ENCODE measurements at regions not wholly inside any gene's neighbourhood (a gene's known extent, or its start where the extent isn't known, plus 50 kb on each side); places are given as distances from the start of the nearest gene placed in this dataset.
A peak's percentile ranks its signal among the peaks of the same experiment; 100 is the strongest.

DNA sequence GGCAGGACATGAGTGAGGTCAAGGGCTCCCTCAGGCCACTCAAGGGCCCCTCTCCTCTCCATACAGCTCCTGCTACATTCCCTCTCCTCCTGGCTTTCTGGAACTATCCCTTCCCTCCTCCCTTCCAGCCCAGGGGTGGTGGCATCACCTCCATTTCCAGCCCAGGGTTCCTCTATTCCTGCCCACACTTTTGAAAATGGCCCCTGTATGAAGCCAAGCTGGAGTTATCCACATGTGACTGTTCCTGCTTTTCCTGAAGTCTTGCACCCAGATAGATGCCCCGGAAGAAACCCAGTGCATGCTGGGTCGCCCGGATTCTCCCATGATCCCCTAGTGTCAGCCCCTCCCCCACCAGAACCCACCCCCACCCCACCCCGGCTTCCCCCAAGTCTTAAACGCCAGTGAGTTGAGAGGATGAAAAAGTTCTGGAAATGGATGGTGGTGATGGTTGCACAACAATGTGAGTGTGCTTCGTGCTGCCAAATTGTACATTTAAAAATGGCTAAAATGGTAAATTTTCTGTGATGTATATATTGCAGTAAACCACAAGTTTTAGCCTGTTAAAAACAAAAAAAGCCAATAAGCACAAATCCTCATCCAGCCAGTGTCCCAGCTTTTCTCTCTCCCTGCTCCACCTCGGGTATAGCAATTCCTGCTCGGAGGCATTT, 136.9 kb downstream of the SCARB1 start:
- DNase-seq (ENCODE audit: low read depth, low spot score) = no peak
- in situ Hi-C loops (cut with HindIII; ENCODE audit: low pct_unique_long_range_greater_than_20kb, low sequenced_read_pairs) = no loop called here

DNA sequence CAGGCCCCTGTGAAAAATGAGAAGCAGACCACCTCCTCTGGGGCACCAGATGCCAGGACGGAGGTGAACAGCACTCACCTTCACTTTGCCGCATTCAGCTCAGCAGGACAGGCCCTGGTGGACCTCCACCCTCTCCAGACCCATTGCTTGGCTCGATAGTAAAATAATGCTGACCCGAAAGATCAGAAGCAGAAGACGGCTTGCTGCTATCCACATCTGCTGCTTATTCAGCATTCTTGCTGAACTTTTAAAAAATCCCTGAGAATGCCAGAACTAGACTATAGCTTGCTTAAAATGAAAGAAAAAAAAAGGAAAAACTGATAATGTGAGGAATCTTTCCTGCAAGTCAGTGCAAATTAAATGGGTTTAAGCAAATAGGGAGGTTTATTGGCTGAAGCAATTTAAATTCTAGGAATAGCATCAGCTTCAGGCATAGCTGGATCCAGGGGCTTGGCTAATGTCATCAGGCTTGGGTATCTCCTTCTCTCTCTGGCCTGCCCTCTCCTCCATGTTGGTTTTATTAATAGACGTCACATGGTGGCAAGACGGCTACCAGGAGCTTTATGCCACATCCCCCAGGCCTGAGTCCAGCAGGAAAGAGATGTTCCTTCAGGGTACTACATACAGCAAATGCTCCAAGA, 137.9 kb downstream of the SCARB1 start:
- in situ Hi-C loops (cut with HindIII; ENCODE audit: low pct_unique_long_range_greater_than_20kb, low sequenced_read_pairs) = no loop called here

DNA sequence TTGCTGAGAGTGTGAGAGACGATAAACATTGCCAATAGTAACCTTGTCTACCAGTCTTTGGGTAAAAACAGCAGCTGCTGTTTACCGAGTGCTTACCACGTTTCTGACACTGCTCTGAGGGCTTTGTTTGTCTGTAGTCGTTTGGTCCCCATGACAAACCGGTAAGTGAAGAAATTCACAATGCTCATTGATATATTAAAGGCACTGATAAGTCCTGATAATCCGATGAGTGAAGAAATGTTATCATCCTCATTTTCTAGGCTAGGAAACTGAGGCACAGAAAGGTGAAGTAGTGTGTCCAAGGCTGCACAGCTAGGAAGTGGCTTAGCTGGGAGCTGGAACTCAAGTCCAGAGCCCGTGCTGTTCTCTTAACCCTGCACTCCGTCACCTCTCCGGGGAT, 138.6 kb downstream of the SCARB1 start:
- in situ Hi-C loops (cut with HindIII; ENCODE audit: low pct_unique_long_range_greater_than_20kb, low sequenced_read_pairs) = no loop called here
- no peak for DNase-seq (ENCODE audit: low read depth, low spot score)

More for the DNA sequence above, 137.9 kb downstream of the SCARB1 start:
- DNase-seq (ENCODE audit: low read depth, low spot score) = no peak

DNA sequence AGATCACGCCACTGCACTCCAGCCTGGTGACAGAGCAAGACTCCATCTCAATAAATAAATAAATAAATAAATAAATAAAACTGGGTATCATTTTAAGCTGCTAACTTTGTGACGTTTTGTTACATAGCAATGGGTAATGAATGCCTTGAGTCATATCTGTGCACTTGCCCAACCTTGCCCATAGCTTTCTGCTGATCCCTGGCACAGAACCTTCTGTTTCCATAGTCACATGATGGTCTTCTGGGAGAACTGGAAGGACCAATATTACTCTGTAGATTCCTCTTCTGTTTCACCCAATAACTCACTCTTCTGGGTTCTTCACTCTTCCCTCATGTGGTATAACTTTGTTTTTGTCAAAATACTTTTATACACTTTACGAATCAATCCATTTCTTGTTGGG, 140.8 kb downstream of the SCARB1 start:
- no peak for DNase-seq (ENCODE audit: low read depth, low spot score)
- in situ Hi-C loops (cut with HindIII; ENCODE audit: low pct_unique_long_range_greater_than_20kb, low sequenced_read_pairs) = no loop called here

DNA sequence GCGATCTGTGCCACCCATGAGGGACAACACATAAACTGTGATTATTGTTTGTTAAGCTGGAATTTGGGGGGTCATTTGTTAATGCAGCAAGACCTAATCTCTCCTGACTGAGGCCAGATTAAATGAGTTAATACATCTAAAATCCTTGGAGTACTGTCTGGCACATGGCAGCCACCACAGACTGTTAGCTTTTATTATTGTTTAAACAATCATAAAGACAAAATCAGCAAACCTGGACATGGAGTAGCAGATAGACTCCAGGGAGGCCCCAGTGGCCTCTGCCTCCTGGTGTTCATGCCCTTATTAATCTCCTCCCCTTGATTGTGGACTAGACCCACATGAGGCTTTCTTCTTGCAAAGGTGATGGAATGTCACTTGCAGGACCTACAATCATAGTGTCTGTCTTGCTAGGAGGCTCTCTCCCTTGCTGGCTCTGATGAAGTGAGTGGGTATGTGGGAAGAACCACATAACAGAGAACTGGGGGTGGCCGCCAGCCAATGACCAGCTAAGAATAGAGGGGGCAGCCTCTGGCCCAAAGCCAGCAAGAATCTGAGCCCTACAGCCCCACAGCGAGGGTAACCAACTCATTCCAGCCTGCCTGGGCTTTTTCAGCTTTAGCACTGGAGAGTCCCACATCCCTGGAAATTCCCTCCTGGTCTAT, 142.0 kb downstream of the SCARB1 start:
- in situ Hi-C loops (cut with HindIII; ENCODE audit: low pct_unique_long_range_greater_than_20kb, low sequenced_read_pairs) = no loop called here
- DNase-seq (ENCODE audit: low read depth, low spot score) = no peak

DNA sequence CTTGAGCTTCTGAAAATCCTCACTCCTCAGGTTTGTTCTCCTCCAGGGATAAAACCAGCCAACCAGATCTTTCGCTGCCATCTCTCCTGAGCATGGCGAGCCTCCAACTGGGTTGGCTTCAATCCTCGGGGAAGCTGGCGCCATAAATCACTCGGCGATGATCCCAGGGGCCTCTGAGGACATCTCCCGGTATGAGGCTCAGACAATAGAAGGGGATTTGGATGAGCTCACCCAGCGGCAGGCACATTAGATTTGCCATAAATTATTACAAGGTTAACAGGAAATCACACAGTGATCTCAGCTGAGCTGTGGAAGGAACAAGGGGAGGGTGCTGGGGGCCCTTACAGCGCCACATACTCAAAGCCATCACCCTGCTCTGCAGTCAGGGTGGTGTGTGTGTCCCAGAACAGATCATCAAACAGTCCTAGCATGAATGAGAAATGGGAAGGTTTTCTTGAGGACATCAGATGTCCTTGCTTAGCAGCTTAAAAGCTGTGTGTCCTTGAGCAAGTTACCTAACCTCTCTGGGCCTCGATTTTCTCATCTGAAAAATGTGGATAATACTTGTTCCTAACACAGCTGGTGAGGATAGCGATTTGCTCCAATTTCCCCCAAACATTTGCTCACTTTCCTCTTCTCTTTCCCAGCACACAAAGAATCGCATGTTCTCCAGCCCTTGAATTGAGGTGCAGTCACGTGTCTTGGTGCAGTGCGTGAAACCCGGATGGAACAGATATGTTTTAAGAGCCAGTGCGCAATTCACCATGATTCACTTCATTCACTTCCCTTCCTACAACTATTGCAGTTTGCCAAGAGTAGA, 142.8 kb downstream of the SCARB1 start:
- in situ Hi-C loops (cut with HindIII; ENCODE audit: low pct_unique_long_range_greater_than_20kb, low sequenced_read_pairs) = no loop called here
- DNase-seq (ENCODE audit: low read depth, low spot score) = no peak

DNA sequence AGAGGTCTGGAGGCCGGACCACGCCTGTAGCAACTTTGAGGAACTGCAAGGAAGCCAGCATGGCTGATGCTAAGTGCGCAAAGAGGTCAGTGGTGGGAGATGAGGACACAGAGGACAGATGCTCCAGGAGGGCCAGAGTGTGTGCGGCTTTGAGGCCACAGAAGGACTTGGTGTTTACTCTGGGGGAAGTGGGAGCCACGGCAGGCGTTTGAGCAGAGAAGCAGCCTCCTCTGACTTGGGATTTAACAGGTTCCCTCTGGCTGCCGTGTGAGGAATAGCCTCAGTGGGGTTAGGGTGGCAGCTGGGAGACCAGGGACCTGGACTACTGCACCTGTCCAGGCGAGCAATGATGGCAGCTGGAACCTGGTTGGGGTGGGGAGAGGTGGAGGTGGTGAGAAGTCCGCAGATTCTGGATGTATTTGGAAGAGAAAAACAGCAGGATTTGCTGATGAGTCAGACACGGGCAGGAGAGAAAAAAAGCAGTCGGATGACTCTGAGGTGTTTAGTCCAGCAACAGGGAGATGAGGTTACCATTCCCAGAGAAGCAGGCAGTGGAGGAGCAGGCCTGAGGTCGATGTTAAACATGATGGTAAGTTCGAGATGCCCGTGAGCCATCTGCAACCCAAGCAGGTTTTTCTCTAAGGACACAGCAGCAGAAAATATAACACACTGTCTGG, 143.5 kb downstream of the SCARB1 start:
- no peak for DNase-seq (ENCODE audit: low read depth, low spot score)
- in situ Hi-C loops (cut with HindIII; ENCODE audit: low pct_unique_long_range_greater_than_20kb, low sequenced_read_pairs) = no loop called here

DNA sequence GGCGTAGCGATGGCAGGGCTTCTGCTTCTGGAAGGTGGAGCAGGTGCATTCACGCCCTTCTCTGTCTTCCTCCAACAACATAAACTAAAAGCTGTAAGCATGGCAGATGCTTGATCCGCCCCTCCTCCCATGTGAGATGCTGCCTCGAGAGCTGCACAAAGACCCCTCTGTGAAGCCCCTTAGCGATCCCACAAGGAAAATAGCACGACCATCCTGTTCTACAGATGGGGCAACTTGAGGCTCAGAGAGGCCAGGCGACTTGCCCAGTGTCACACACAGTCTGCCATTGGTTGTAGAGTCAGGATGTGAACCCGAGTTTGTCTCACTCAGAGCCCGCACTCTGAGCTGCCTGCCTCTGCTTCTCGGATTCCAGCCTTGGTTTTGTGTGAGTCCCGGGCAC, 144.4 kb downstream of the SCARB1 start:
- in situ Hi-C loops (cut with HindIII; ENCODE audit: low pct_unique_long_range_greater_than_20kb, low sequenced_read_pairs) = no loop called here
- no peak for DNase-seq (ENCODE audit: low read depth, low spot score)

DNA sequence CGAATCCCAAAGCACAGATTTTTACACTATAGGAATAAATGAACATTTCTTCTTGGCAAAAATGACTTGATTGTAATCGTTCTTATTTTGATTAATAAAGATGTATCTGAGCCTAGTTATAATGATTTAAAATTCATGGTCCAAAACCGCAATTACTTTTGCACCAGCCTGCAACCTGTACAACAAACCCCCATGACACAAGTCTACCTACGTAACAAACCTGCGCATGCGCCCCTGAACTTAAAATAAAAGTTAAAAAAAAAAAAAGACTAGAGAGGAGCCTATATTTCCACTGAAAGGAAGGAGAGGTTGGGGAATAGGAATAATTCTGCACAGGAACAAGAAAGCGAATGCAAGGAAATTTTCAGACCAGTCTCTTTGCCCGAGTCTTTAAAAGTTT, 145.2 kb downstream of the SCARB1 start:
- in situ Hi-C loops (cut with HindIII; ENCODE audit: low pct_unique_long_range_greater_than_20kb, low sequenced_read_pairs) = no loop called here
- no peak for DNase-seq (ENCODE audit: low read depth, low spot score)

DNA sequence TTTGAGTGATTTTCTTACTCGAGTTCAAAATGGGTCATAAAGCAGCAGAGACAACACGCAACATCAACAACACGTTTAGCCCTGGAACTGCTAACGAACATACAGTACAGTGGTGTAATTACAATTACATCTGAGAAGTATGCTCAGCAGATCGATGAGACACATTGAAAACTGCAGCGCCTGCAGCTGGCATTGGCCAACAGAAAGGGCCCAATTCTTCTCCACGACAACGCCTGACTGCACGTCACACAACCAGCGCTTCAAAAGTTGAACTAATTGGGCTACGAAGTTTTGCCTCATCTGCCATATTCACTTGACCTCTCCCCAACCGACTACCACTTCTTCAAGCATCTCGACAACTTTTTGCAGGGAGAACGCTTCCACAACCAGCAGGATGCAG, 145.6 kb downstream of the SCARB1 start:
- in situ Hi-C loops (cut with HindIII; ENCODE audit: low pct_unique_long_range_greater_than_20kb, low sequenced_read_pairs) = no loop called here
- no peak for DNase-seq (ENCODE audit: low read depth, low spot score)

DNA sequence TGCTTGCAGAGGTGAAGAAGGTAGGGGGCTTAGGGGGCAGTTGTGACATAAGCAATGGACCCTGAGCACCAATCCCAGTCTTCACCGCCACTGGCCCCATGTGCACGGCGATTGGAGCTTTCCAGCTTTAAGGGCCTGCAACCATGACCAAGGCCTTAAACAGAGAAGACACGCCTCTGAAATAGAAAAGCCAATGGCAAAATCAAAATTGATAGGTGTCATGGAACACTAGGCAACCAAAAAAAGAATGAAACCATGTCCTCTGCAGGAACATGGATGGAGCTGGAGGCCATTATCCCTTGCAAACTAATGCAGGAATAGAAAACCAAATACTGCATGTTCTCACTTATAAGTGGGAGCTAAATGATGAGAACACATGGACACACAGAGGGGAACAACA, 146.3 kb downstream of the SCARB1 start:
- DNase-seq (ENCODE audit: low read depth, low spot score) = no peak
- in situ Hi-C loops (cut with HindIII; ENCODE audit: low pct_unique_long_range_greater_than_20kb, low sequenced_read_pairs) = no loop called here

DNA sequence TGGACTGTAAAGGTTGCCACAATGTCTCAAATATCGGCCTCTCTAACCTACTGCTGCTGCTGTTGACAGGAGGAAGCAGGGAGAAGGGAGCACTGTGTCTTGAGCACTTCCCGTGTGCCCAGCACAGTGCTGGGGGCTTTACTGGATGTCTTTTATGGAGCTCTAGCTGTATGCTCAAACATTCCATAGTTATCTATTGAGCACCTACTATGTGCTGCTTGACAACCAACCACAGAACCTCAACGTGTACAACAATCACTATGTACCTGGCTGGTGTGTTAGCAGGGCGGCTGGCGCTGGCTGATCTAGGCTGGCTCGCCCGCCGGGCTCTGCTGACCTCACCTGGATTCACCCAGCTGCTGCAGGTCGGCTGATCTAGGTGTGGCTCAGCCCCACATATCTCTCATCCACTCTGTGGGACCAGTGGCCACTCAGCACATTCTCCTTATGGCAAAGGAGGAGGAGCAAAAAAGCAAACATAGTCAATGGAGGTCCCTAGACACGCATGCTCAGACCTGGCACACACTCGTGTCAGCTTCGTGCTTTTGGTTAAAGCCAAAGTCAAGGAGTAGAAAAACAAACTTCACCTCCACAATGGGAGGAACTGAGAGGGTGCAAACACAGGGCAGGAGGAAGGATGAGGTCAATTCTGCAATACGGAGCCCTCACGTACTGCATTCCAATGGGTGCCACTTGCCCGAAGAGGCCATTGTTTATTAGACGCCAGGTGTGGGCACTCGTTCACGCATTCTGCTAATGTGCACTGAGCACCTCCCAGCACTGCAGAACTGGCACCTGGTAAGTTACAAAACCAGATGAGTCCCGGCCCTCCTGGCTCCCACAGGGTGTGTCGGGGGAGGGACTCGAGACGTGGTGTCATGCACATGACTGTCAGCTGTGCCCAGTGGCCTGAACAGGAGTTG, 147.2 kb downstream of the SCARB1 start:
- DNase-seq (ENCODE audit: low read depth, low spot score) = no peak
- in situ Hi-C loops (cut with HindIII; ENCODE audit: low pct_unique_long_range_greater_than_20kb, low sequenced_read_pairs) = no loop called here

DNA sequence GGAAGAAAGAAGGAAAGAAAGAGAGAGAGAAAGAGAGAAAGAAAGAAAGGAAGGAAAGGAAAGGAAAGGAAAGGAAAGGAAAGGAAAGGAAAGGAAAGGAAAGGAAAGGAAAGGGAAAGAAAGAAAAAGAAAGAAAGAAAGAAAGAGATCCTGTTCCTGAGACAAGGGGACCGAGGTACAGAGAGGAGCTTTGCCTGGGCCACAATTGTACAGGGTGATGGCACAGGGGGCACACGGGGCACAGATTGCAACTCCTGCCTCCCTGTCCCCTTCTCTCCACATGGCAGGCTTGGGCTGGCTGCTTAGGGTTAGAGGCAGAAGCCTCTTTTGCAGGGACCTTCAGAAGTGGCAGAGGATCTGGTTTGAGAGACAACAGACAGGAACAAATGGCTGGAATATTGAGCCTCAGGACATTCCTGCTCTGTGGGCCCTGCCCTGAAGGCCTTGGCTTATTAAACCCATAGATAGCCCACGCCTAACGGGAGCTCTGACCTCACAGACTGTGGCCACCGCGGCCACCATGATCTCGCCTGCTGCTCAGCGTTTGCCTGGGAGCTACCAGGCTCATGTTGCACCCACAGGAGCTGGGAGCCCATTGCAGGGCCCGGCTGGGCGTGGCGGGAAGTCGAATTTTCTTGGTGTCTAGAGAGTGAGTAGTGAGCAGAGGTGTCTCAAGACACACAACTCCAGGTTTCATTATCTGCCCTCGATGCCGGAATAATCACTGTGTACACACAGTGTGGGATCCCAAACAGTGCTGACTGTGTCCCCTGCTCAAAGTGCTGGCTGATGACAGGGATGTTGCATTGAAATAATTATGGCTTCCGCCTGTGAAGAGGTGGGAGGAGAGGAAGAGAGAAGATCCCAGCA, 147.9 kb upstream of the NCOR2 start:
- in situ Hi-C loops (cut with HindIII; ENCODE audit: low pct_unique_long_range_greater_than_20kb, low sequenced_read_pairs) = no loop called here
- DNase-seq (ENCODE audit: low read depth, low spot score) = no peak

DNA sequence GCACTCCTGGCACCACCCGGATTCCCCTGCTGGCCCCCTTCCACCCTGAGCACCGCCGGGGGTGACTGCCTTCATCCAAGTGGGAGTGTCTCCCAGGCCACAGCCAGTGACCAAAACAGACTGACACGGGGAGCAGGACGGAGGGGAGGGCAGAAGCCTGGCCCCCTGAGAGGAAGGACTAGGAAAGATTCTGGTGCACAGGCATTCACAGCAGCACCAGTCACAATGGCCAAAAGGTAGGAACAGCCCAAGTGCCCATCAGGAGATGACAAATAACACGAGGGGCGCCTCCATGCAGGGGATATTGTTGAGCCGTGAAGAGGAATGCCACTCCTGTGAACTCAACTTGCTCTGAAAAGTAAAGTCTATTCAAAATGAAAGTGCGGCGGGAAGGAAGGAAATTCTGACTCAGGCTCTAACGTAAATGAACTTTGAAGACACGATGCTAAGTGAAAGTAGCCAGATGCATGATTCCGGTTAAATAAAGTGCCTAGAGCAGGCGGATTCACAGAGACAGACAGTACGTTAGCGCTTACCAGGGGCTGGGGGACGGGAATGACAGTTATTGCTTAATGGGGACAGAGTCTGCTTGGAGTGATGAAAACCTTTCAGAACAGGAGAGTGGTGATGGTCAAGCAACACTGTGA, 146.1 kb upstream of the NCOR2 start:
- in situ Hi-C loops (cut with HindIII; ENCODE audit: low pct_unique_long_range_greater_than_20kb, low sequenced_read_pairs) = no loop called here
- peak; percentile 38 for DNase-seq (ENCODE audit: low read depth, low spot score)

DNA sequence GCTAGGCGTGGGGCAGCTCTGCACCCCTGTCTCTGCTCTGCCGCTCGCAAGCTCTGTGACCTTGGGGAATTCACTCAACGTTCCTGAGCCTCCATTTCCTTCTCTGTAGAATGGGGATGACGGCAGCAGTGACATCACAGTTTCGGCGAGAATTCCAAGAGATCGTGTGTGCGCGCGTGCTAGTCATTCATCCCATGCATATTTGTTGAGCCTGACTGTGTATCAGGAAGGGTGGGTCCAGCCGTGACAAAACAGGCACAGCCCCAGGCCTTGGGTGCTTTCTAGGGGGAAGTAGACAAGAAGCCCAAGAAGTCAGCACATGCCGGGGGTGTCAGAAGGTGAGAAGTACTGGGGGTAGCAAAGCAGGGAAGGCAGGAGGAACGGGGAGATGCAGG, 145.6 kb upstream of the NCOR2 start:
- DNase-seq (ENCODE audit: low read depth, low spot score) = peak; percentile 81
- in situ Hi-C loops (cut with HindIII; ENCODE audit: low pct_unique_long_range_greater_than_20kb, low sequenced_read_pairs) = no loop called here

DNA sequence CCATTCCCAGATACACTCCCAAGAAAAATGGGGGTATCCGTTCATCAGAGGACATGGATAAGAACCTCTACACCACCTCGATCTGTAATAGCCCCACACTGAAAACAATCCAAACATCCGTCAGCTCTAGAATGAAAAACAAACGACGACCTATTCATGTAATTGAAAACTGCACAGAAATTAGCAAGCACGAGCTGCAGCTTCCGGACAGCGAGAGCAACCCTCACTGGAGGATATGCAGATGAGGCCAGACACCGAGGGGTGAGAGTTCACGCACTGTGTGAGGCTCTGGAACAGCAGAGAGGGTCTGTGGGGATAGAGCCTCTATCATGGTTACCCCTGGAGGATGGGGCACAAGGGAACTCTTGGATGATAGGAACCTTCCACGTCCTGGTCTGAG, 143.9 kb upstream of the NCOR2 start:
- DNase-seq (ENCODE audit: low read depth, low spot score) = no peak
- in situ Hi-C loops (cut with HindIII; ENCODE audit: low pct_unique_long_range_greater_than_20kb, low sequenced_read_pairs) = no loop called here

All from SK-MEL-5 (cell line).